HEK293 (cell line): ENCODE measurements at regions not wholly inside any gene's neighbourhood (a gene's known extent, or its start where the extent isn't known, plus 50 kb on each side); places are given as distances from the start of the nearest gene placed in this dataset.

ENCODE experiments used
- CTCF ChIA-PET: fragments of 350-600 bp; formaldehyde crosslinking; extraction: SDS; loops from one replicate; lab custom pipeline; 2021; ENCODE audit warnings: antibody characterized with exemption; lab: Yijun Ruan, JAX
- POLR2A ChIA-PET: fragments of 300-600 bp; formaldehyde crosslinking; extraction: SDS; loops from one replicate; lab custom pipeline; 2020; ENCODE audit warnings: antibody characterized with exemption, inconsistent platforms; lab: Yijun Ruan, JAX
- H3K27ac ChIP-seq: fragments of 200-500 bp; sonication (Bioruptor generic); 2 replicates; pipeline ENCODE4 v1.5.1; 2014; ENCODE audit warnings: low read depth, low read length, control low read depth, inconsistent platforms; ENCODE audit errors: extremely low read depth
- H3K36me3 ChIP-seq, 2 experiments: fragments of 200-500 bp in 1 of 2; sonication (Bioruptor generic) in 1 of 2; 1 replicate in 1 of 2; 2 replicates in 1 of 2; pipeline ENCODE4 v1.5.1; 2014 to 2017; ENCODE audit warnings: inconsistent platforms in 2 of 2, low read length in 2 of 2; ENCODE audit not compliant: control insufficient read depth in 2 of 2, insufficient read depth in 1 of 2
- H3K4me1 ChIP-seq: fragments of 200-500 bp; sonication (Bioruptor generic); 2 replicates; pipeline ENCODE4 v1.5.1; 2014; ENCODE audit warnings: mild to moderate bottlenecking, low read length, inconsistent platforms; ENCODE audit not compliant: control insufficient read depth, insufficient read depth
- H3K4me3 ChIP-seq: 2 replicates; pipeline ENCODE4 v1.5.1; 2011; ENCODE audit warnings: low read depth, mild to moderate bottlenecking, control low read depth, low read length, moderate library complexity
- H3K9me3 ChIP-seq: fragments of 200-500 bp; sonication (Bioruptor generic); 2 replicates; pipeline ENCODE4 v1.5.1; 2014; ENCODE audit warnings: low read depth, low read length, inconsistent platforms; ENCODE audit not compliant: control insufficient read depth, insufficient read depth
- BCL11A ChIP-seq: fragments of 450-650 bp; formaldehyde crosslinking; IDR thresholded peaks from 2 replicates; pipeline ENCODE4 v1.5.1; 2016; ENCODE audit warnings: low read depth, missing biosample characterization, missing genetic modification characterization
- EGR2 ChIP-seq: fragments of 450-650 bp; formaldehyde crosslinking; IDR thresholded peaks from 2 replicates; pipeline ENCODE4 v1.5.1; 2016; ENCODE audit warnings: low read depth, missing biosample characterization, missing genetic modification characterization
- KLF7 ChIP-seq: fragments of 450-650 bp; formaldehyde crosslinking; IDR thresholded peaks from 2 replicates; pipeline ENCODE4 v1.5.1; 2016; ENCODE audit warnings: missing biosample characterization, missing genetic modification characterization, borderline replicate concordance
- OVOL3 ChIP-seq: fragments of 450-650 bp; formaldehyde crosslinking; IDR thresholded peaks from 2 replicates; pipeline ENCODE4 v1.5.1; 2016; ENCODE audit warnings: missing biosample characterization, missing genetic modification characterization
- ZBTB21 ChIP-seq: fragments of 450-650 bp; formaldehyde crosslinking; IDR thresholded peaks from 2 replicates; pipeline ENCODE4 v1.5.1; 2017; ENCODE audit warnings: missing biosample characterization, missing genetic modification characterization
- ZBTB48 ChIP-seq: fragments of 450-650 bp; formaldehyde crosslinking; IDR thresholded peaks from 2 replicates; pipeline ENCODE4 v1.5.1; 2016; ENCODE audit warnings: missing biosample characterization, missing genetic modification characterization
- ZNF132 ChIP-seq: fragments of 450-650 bp; formaldehyde crosslinking; IDR thresholded peaks from 2 replicates; pipeline ENCODE4 v1.5.1; 2017; ENCODE audit warnings: missing biosample characterization, missing genetic modification characterization, borderline replicate concordance
- ZNF169 ChIP-seq: fragments of 450-650 bp; formaldehyde crosslinking; IDR thresholded peaks from 2 replicates; pipeline ENCODE4 v1.5.1; 2016; ENCODE audit warnings: missing biosample characterization, missing genetic modification characterization
- ZNF404 ChIP-seq: fragments of 450-650 bp; formaldehyde crosslinking; IDR thresholded peaks from 2 replicates; pipeline ENCODE4 v1.5.1; 2017; ENCODE audit warnings: missing biosample characterization, missing genetic modification characterization
- ZNF426 ChIP-seq: fragments of 450-650 bp; formaldehyde crosslinking; IDR thresholded peaks from 2 replicates; pipeline ENCODE4 v1.5.1; 2017; ENCODE audit warnings: missing biosample characterization, missing genetic modification characterization, mild to moderate bottlenecking, inconsistent platforms, moderate library complexity
- ZNF623 ChIP-seq: fragments of 450-650 bp; formaldehyde crosslinking; IDR thresholded peaks from 2 replicates; pipeline ENCODE4 v1.5.1; 2016; ENCODE audit warnings: missing biosample characterization, missing genetic modification characterization
- ZNF664 ChIP-seq: fragments of 450-650 bp; formaldehyde crosslinking; IDR thresholded peaks from 2 replicates; pipeline ENCODE4 v1.5.1; 2016; ENCODE audit warnings: missing biosample characterization, missing genetic modification characterization
- ZNF677 ChIP-seq: fragments of 450-650 bp; IDR thresholded peaks from 2 replicates; pipeline ENCODE4 v1.5.0; 2018; ENCODE audit warnings: missing biosample characterization, mild to moderate bottlenecking, missing genetic modification characterization, moderate library complexity
- ZNF692 ChIP-seq: fragments of 450-650 bp; formaldehyde crosslinking; IDR thresholded peaks from 2 replicates; pipeline ENCODE4 v1.5.1; 2016; ENCODE audit warnings: missing biosample characterization, missing genetic modification characterization
- ZNF791 ChIP-seq: fragments of 450-650 bp; formaldehyde crosslinking; IDR thresholded peaks from 2 replicates; pipeline ENCODE4 v1.5.1; 2016; ENCODE audit warnings: missing biosample characterization, missing genetic modification characterization
- ZNF837 ChIP-seq: fragments of 450-650 bp; formaldehyde crosslinking; IDR thresholded peaks from 2 replicates; pipeline ENCODE4 v1.5.1; 2016; ENCODE audit warnings: missing biosample characterization, missing genetic modification characterization
- ZSCAN16 ChIP-seq: fragments of 450-650 bp; formaldehyde crosslinking; IDR thresholded peaks from 2 replicates; pipeline ENCODE4 v1.5.1; 2016; ENCODE audit warnings: missing biosample characterization, missing genetic modification characterization
- TF ChIP-seq, protein P1 (sequence below): fragments of 450-650 bp; formaldehyde crosslinking; optimal IDR thresholded peaks from 2 replicates; pipeline ENCODE3; 2016; ENCODE audit warnings: missing biosample characterization, mild to moderate bottlenecking, missing genetic modification characterization
- TF ChIP-seq, protein P2 (sequence below): fragments of 450-650 bp; formaldehyde crosslinking; IDR thresholded peaks from 2 replicates; pipeline ENCODE4 v1.5.1; 2016; ENCODE audit warnings: missing biosample characterization, missing genetic modification characterization, borderline replicate concordance

- TF ChIP-seq ZNF623, result no peak
- no peak for TF ChIP-seq BCL11A (tag by site-specific recombination)
- no peak for TF ChIP-seq ZNF426 (tag by site-specific recombination)
- no peak for TF ChIP-seq ZNF169
- TF ChIP-seq ZNF664, result no peak
- TF ChIP-seq ZBTB21 (tag by site-specific recombination), result no peak
- TF ChIP-seq OVOL3 (tag by site-specific recombination), result no peak
- TF ChIP-seq ZNF132, result no peak
- CTCF ChIA-PET, result interaction anchor here (1.2 kb wide), 1 partner anchor 8 kb away, joined by 3 read pairs; no protein-coding TSS in a partner anchor
- Histone ChIP-seq H3K4me3 (no peak overlapping the region), H3K4me1 (no peaks in the 10 kb centered on the region), H3K9me3 (no peaks in the 10 kb centered on the region), H3K36me3 (no peaks in the 10 kb centered on the region), H3K27ac (no peak overlapping the region)
- POLR2A ChIA-PET, result no interaction called here
These were observed 171.3 kb downstream of the SNCA start for GRCh38 chr4:89665662-89666061.

GRCh38 chr4:89664521-89664920 is 172.4 kb downstream of the SNCA start:
- CTCF ChIA-PET, result no interaction called here

GRCh38 chr4:89661173-89661899 is 175.6 kb downstream of the SNCA start:
- no peak overlapping the region for H3K27ac ChIP-seq
- POLR2A ChIA-PET, result no interaction called here
- no peaks in the 10 kb centered on the region for H3K36me3 ChIP-seq
- no peak overlapping the region for H3K4me3 ChIP-seq
- H3K4me1 ChIP-seq, result no peaks in the 10 kb centered on the region
- TF ChIP-seq ZNF791 (no peak), ZBTB48 (no peak), ZSCAN16 (tag by site-specific recombination) (no peak), ZNF692 (tag by site-specific recombination) (no peak), ZNF837 (no peak), EGR2 (tag by site-specific recombination) (no peak), KLF7 (tag by site-specific recombination) (no peak), ZNF404 (no peak)
- TF ChIP-seq, protein P1, sequence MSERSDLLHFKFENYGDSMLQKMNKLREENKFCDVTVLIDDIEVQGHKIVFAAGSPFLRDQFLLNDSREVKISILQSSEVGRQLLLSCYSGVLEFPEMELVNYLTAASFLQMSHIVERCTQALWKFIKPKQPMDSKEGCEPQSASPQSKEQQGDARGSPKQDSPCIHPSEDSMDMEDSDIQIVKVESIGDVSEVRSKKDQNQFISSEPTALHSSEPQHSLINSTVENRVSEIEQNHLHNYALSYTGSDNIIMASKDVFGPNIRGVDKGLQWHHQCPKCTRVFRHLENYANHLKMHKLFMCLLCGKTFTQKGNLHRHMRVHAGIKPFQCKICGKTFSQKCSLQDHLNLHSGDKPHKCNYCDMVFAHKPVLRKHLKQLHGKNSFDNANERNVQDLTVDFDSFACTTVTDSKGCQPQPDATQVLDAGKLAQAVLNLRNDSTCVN (tag by site-specific recombination), result no peak
- H3K9me3 ChIP-seq, result no peaks in the 10 kb centered on the region
- CTCF ChIA-PET, result interaction anchor here (0.6 kb wide), 1 partner anchor 35 kb away, joined by 4 read pairs; no protein-coding TSS in a partner anchor

More at GRCh38 chr4:89664521-89664920, 172.4 kb downstream of the SNCA start:
- Histone ChIP-seq H3K36me3 (no peaks in the 10 kb centered on the region), H3K4me1 (no peaks in the 10 kb centered on the region), H3K4me3 (no peak overlapping the region), H3K27ac (no peak overlapping the region), H3K9me3 (no peaks in the 10 kb centered on the region)
- POLR2A ChIA-PET, result no interaction called here
- TF ChIP-seq, protein P2, sequence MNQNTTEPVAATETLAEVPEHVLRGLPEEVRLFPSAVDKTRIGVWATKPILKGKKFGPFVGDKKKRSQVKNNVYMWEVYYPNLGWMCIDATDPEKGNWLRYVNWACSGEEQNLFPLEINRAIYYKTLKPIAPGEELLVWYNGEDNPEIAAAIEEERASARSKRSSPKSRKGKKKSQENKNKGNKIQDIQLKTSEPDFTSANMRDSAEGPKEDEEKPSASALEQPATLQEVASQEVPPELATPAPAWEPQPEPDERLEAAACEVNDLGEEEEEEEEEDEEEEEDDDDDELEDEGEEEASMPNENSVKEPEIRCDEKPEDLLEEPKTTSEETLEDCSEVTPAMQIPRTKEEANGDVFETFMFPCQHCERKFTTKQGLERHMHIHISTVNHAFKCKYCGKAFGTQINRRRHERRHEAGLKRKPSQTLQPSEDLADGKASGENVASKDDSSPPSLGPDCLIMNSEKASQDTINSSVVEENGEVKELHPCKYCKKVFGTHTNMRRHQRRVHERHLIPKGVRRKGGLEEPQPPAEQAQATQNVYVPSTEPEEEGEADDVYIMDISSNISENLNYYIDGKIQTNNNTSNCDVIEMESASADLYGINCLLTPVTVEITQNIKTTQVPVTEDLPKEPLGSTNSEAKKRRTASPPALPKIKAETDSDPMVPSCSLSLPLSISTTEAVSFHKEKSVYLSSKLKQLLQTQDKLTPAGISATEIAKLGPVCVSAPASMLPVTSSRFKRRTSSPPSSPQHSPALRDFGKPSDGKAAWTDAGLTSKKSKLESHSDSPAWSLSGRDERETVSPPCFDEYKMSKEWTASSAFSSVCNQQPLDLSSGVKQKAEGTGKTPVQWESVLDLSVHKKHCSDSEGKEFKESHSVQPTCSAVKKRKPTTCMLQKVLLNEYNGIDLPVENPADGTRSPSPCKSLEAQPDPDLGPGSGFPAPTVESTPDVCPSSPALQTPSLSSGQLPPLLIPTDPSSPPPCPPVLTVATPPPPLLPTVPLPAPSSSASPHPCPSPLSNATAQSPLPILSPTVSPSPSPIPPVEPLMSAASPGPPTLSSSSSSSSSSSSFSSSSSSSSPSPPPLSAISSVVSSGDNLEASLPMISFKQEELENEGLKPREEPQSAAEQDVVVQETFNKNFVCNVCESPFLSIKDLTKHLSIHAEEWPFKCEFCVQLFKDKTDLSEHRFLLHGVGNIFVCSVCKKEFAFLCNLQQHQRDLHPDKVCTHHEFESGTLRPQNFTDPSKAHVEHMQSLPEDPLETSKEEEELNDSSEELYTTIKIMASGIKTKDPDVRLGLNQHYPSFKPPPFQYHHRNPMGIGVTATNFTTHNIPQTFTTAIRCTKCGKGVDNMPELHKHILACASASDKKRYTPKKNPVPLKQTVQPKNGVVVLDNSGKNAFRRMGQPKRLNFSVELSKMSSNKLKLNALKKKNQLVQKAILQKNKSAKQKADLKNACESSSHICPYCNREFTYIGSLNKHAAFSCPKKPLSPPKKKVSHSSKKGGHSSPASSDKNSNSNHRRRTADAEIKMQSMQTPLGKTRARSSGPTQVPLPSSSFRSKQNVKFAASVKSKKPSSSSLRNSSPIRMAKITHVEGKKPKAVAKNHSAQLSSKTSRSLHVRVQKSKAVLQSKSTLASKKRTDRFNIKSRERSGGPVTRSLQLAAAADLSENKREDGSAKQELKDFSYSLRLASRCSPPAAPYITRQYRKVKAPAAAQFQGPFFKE, result no peak
- no peak for TF ChIP-seq ZNF677
- TF ChIP-seq, all 188 proteins: peak for 0
